BLaER1 treated with 17β-estradiol and CSF1 and Interleukin-3, amounts not matched to agents 10 nM and 100 nM (cell line): ENCODE measurements at regions not wholly inside any gene's neighbourhood (a gene's known extent, or its start where the extent isn't known, plus 50 kb on each side); places are given as distances from the start of the nearest gene placed in this dataset.

Experiments
- H3K27ac ChIP-seq, 11 experiments: shearing (Covaris generic); formaldehyde crosslinking; 2 replicates each; pipeline ENCODE4 v1.8.1; 2022
- H3K27me3 ChIP-seq, 11 experiments: shearing (Covaris generic); formaldehyde crosslinking; 2 replicates each; pipeline ENCODE4 v1.8.1; 2022
- H3K36me3 ChIP-seq, 11 experiments: shearing (Covaris generic); formaldehyde crosslinking; 2 replicates each; pipeline ENCODE4 v1.8.1; 2022
- H3K4me1 ChIP-seq, 10 experiments: shearing (Covaris generic); formaldehyde crosslinking; 2 replicates each; pipeline ENCODE4 v1.8.1; 2022
- H3K4me2 ChIP-seq, 11 experiments: shearing (Covaris generic); formaldehyde crosslinking; 2 replicates each; pipeline ENCODE4 v1.8.1; 2022
- H3K4me3 ChIP-seq, 10 experiments: shearing (Covaris generic); formaldehyde crosslinking; 2 replicates each; pipeline ENCODE4 v1.8.1; 2022
- H3K9ac ChIP-seq, 11 experiments: shearing (Covaris generic); formaldehyde crosslinking; 2 replicates each; pipeline ENCODE4 v1.8.1; 2022
- H3K9me3 ChIP-seq, 11 experiments: shearing (Covaris generic); formaldehyde crosslinking; replicated peaks in 1 of 11; 2 replicates each; pipeline ENCODE4 v1.8.1; 2022
- H4K20me1 ChIP-seq, 11 experiments: shearing (Covaris generic); formaldehyde crosslinking; 2 replicates each; pipeline ENCODE4 v1.8.1; 2022
- Cebpa-rat ChIP-seq, 11 experiments: shearing (Covaris generic); IDR thresholded peaks; 2 replicates each; pipeline ENCODE4 v1.8.1; 2022

- Histone ChIP-seq H3K36me3 (no peaks in the 10 kb centered on the region; a peak in 2 of 22 replicates), H3K9ac (peak overlapping the region in 6 of 11 experiments; percentile 36 to 74 (median 60); a peak in 10 of 22 replicates), H3K9me3 (peaks cover 17 to 40% (median 27%) of the 10 kb centered on the region in 11 experiments; a peak in 21 of 22 replicates), H3K4me3 (peak overlapping the region in 6 of 10 experiments; percentile 2 to 32 (median 8); a peak in 1 of 20 replicates), H3K4me1 (peaks cover 34 to 50% (median 48%) of the 10 kb centered on the region in 10 experiments), H3K4me2 (peak overlapping the region; percentile 74 to 98 (median 91)), H4K20me1 (peaks cover 0 to 7% (median 0%) of the 10 kb centered on the region in 11 experiments; a peak in 2 of 22 replicates), H3K27ac (peak overlapping the region in 8 of 11 experiments; percentile 53 to 85 (median 77); a peak in 16 of 22 replicates), H3K27me3 (peaks cover 0 to 15% (median 0%) of the 10 kb centered on the region in 11 experiments; a peak in 1 of 22 replicates)
- peak in 4 of 11 experiments; percentile 11 to 61 (median 41); a peak in 4 of 22 replicates for TF ChIP-seq Cebpa-rat (IDR thresholded peaks at IDR 0.05)
Measured at GRCh38 chr13:111953546-111954178, 113.3 kb upstream of the SOX1 start.

GRCh38 chr13:111954661-111955411 is 112.1 kb upstream of the SOX1 start:
- Histone ChIP-seq H3K9ac (peak overlapping the region in 3 of 11 experiments; percentile 34 to 74 (median 63); a peak in 5 of 22 replicates), H3K9me3 (peaks cover 13 to 33% (median 18%) of the 10 kb centered on the region in 11 experiments; a peak in 21 of 22 replicates), H3K4me1 (peaks cover 34 to 50% (median 48%) of the 10 kb centered on the region in 10 experiments), H3K4me3 (peak overlapping the region in 2 of 10 experiments; percentile 2 to 32; a peak in 1 of 20 replicates), H3K36me3 (no peaks in the 10 kb centered on the region; a peak in 2 of 22 replicates), H3K27ac (peak overlapping the region in 7 of 11 experiments; percentile 19 to 85 (median 79); a peak in 13 of 22 replicates), H4K20me1 (peaks cover 0 to 7% (median 0%) of the 10 kb centered on the region in 11 experiments; a peak in 2 of 22 replicates), H3K4me2 (peak overlapping the region; percentile 74 to 98 (median 91)), H3K27me3 (peaks cover 0 to 15% (median 0%) of the 10 kb centered on the region in 11 experiments; a peak in 1 of 22 replicates)
- TF ChIP-seq Cebpa-rat (IDR thresholded peaks at IDR 0.05): peak in 3 of 11 experiments; percentile 27 to 73 (median 56); a peak in 6 of 22 replicates

GRCh38 chr13:111955412-111956065 is 111.4 kb upstream of the SOX1 start:
- H3K4me1 ChIP-seq: peaks cover 34 to 50% (median 48%) of the 10 kb centered on the region in 10 experiments
- no peak overlapping the region for H3K4me3 ChIP-seq
- H3K36me3 ChIP-seq: no peaks in the 10 kb centered on the region
- peak overlapping the region in 2 of 11 experiments; percentile 34 to 54; a peak in 2 of 22 replicates for H3K9ac ChIP-seq
- H3K27ac ChIP-seq: peak overlapping the region in 7 of 11 experiments; percentile 19 to 85 (median 72); a peak in 13 of 22 replicates
- H3K27me3 ChIP-seq: peaks cover 0 to 15% (median 0%) of the 10 kb centered on the region in 11 experiments; a peak in 1 of 22 replicates
- peaks cover 0 to 7% (median 0%) of the 10 kb centered on the region in 11 experiments; a peak in 2 of 22 replicates for H4K20me1 ChIP-seq
- peak overlapping the region in 10 of 11 experiments; percentile 88 to 98 (median 92); a peak in 19 of 22 replicates for H3K4me2 ChIP-seq
- no peak for TF ChIP-seq Cebpa-rat (IDR thresholded peaks at IDR 0.05)
- H3K9me3 ChIP-seq: peaks cover 6 to 26% (median 11%) of the 10 kb centered on the region in 11 experiments; a peak in 21 of 22 replicates

GRCh38 chr13:111956261-111957151 is 110.4 kb upstream of the SOX1 start:
- H3K4me1 ChIP-seq: peaks cover 34 to 43% (median 42%) of the 10 kb centered on the region in 10 experiments
- H3K27me3 ChIP-seq: peaks cover 0 to 15% (median 0%) of the 10 kb centered on the region in 11 experiments; a peak in 1 of 22 replicates
- no peak overlapping the region for H3K4me2 ChIP-seq
- H4K20me1 ChIP-seq: peaks cover 0 to 7% (median 0%) of the 10 kb centered on the region in 11 experiments; a peak in 2 of 22 replicates
- peaks cover 0 to 17% (median 1%) of the 10 kb centered on the region in 11 experiments; a peak in 8 of 22 replicates for H3K9me3 ChIP-seq
- H3K36me3 ChIP-seq: no peaks in the 10 kb centered on the region
- TF ChIP-seq Cebpa-rat (IDR thresholded peaks at IDR 0.05): no peak
- H3K9ac ChIP-seq: no peak overlapping the region
- H3K4me3 ChIP-seq: no peak overlapping the region
- peak overlapping the region in 1 of 11 experiments; percentile 85; a peak in 2 of 22 replicates for H3K27ac ChIP-seq

GRCh38 chr13:111957913-111958450 is 109.0 kb upstream of the SOX1 start:
- H3K4me3 ChIP-seq: no peak overlapping the region
- peaks cover 0 to 11% (median 0%) of the 10 kb centered on the region in 11 experiments; a peak in 1 of 22 replicates for H3K27me3 ChIP-seq
- H4K20me1 ChIP-seq: peaks cover 0 to 7% (median 0%) of the 10 kb centered on the region in 11 experiments; a peak in 2 of 22 replicates
- H3K4me2 ChIP-seq: no peak overlapping the region
- H3K9me3 ChIP-seq: peaks cover 0 to 17% (median 0%) of the 10 kb centered on the region in 11 experiments; a peak in 6 of 22 replicates
- H3K4me1 ChIP-seq: peaks cover 31 to 42% (median 39%) of the 10 kb centered on the region in 10 experiments
- TF ChIP-seq Cebpa-rat (IDR thresholded peaks at IDR 0.05): no peak
- no peaks in the 10 kb centered on the region for H3K36me3 ChIP-seq
- no peak overlapping the region for H3K9ac ChIP-seq
- no peak overlapping the region for H3K27ac ChIP-seq

GRCh38 chr13:111958612-111959395 is 108.1 kb upstream of the SOX1 start:
- no peak for TF ChIP-seq Cebpa-rat (IDR thresholded peaks at IDR 0.05)
- Histone ChIP-seq H3K27me3 (peaks cover 0 to 8% (median 0%) of the 10 kb centered on the region in 11 experiments; a peak in 1 of 22 replicates), H3K4me1 (peaks cover 27 to 40% (median 34%) of the 10 kb centered on the region in 10 experiments), H3K4me2 (no peak overlapping the region), H3K9me3 (peaks cover 0 to 17% (median 0%) of the 10 kb centered on the region in 11 experiments; a peak in 6 of 22 replicates), H3K36me3 (no peaks in the 10 kb centered on the region), H3K9ac (no peak overlapping the region), H3K27ac (no peak overlapping the region), H4K20me1 (peaks cover 0 to 7% (median 0%) of the 10 kb centered on the region in 11 experiments; a peak in 2 of 22 replicates), H3K4me3 (no peak overlapping the region)
